NCI-H1930 (cell line): ENCODE measurements at regions not wholly inside any gene's neighbourhood (a gene's known extent, or its start where the extent isn't known, plus 50 kb on each side); places are given as distances from the start of the nearest gene placed in this dataset.

Experiments
- DNase-seq, 2 experiments: peaks; one replicate each; lab custom pipeline; 2025; lab: John Stamatoyannopoulos, UW

DNA sequence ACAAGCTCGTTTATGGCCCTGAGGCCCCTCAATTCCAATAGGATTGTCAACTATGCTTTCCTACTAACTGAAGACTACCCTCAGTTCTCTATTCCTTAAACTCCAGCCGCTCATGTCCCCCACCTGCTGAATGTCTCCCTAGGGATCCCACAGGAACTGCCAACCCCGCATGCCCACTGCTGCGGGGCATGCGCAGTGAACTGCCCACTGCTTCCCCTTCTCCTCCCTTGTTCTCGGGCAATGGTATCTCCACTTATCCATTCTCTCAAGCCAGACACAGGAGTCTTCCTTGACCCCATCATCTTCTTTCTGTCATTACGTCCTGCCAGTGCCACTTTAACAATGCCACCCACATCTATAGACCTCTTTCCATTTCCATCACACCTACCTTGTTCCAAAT, 90.0 kb downstream of the FGF18 start:
- no peak for DNase-seq

DNA sequence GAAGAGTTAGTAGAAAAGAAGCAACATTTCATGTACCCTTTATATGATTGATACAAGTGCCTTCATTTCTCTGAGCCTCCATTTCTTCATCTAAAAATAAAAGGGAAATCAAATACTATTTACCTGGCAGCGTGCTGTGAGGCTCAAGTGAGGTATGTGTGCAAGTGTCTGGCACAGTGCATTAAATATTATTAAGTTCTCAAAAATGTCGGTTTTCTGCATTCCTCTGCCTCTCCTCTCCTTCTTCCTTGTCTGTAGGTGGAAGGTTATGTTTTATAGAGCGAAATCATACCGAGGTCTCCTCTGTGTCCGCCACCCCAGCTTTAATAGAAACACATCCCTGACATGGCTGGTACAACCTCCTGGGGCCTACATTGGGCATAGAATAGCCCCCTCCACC, 93.0 kb downstream of the FGF18 start:
- no peak for DNase-seq

DNA sequence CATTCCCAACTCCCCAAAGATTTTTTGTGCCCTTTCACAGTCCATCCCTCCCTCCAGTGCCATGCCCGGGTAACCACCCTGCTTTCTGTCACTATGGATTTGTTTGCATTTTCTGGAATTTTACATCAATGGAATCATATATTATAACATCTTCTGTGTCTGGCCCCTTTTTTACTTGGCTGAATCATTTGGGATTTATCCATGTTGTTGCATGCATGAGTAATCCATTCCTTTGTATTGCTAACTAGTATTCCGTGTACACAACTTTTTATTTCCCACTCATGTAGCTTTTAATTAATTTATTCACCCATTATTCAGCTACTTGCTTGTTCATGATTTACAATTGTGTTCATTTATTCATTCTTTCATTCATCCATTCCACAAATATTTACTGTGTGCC, 94.1 kb downstream of the FGF18 start:
- DNase-seq = no peak

DNA sequence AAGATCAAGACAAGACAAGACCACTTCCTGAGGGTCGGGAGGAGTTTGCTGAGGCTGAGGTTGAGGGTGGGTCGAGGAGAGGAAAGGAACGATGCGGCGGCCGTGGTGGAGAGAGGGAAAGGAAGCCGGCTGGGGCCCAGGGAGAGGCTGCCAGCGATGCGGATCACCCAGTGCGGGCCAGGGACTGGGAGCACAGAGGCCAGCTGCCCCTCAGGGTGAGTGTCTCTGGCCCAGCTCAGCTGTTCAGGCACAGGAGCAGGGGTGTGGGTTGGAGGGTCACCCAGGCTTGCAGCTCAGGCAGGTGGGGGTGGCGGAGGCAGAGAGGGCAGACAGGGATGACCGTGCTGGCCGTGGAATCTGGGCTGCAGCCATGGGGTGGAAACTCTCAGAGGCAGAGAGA, 99.5 kb downstream of the FGF18 start:
- no peak for DNase-seq

DNA sequence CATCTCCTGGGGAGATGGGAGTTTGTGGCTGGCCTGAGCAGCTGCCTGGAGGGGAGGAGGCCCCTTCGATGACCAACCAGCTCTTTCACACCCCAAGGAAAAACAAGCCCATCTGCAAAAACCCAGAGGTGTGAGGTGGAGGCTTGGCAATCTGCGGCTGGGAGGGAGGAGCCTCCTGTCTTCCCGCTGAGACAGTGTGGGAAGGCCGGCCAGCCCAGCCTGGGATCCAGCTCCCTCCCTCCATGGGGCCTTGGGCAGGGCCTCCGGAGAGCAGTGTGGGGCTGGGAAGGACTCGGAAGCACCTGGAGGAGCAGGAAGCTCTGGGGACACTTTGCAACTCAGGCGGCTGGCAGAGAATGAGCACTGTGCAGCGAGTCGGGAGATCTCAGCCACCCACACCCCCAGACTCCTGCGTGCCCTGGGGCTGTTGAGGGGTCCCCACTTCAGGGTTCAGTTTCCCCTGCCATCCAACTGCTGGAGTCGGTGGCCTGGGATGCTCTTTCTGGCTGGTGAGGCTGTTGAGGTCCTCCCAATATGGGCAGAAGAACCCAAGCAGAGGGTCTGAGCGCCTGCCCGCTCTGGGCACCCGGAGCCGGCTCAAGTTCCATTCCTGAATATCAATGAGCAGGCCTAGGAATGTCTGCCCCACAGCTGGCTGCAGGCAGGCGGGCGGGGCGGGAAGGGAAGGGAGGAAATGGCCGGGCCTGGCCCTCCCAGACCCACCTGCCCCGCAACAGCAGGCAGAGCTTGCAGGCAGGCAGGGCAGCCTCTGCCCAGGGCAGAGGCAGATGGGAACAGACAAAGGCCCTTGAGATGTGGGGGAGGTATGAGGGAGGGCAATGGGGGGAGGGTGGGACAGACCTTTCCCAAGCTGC, 101.1 kb downstream of the FGF18 start:
- no peak for DNase-seq

- no peak for DNase-seq
Measured at GRCh38 chr5:171521219-171521633, 101.8 kb downstream of the FGF18 start.

GRCh38 chr5:171521679-171522078, 102.2 kb downstream of the FGF18 start:
- DNase-seq = no peak

- no peak for DNase-seq
Measured at GRCh38 chr5:171523781-171524180, 104.3 kb downstream of the FGF18 start.

DNA sequence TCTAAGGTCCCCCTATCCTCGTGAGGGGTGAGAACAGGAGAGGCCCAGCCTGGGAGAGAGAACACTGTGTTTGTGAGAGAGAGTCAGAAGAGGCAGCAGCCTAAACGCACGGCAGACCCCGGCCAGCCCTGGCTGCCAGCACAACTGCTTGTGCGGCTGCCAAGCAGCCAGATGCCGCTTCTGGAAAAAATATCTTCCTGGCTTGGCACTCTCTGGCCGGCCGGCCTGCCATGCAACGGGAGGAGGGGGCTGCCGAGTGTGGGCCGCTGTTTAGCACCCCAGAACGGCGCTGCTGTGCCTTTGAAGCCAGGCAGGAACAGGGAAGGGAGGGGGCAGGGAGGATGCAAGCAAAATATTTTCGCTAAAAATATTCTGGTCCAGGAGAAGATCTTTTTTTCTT, 105.0 kb downstream of the FGF18 start:
- DNase-seq = no peak

DNA sequence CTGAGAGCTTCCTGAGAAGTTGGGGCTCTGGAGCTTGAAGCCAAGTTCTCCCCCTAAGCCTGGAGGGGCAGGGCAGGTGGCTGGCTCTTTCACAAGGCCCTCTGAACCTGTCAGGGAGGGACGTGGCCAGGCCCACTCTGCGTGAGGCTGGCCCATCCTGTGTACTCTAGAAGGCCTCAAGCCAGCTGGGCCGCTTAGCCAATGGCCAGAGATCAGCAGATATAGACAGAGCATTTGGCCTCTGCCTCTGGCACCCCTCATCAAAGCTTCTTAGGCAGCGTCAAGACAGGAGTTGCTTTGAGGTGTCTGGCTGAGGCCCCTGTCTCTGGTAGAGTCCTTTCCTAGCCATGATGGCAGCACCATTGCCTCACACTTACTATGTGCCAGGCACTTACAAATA, 105.6 kb downstream of the FGF18 start:
- DNase-seq = no peak

- no peak for DNase-seq
Measured at GRCh38 chr5:171528036-171528435, 108.6 kb downstream of the FGF18 start.

DNA sequence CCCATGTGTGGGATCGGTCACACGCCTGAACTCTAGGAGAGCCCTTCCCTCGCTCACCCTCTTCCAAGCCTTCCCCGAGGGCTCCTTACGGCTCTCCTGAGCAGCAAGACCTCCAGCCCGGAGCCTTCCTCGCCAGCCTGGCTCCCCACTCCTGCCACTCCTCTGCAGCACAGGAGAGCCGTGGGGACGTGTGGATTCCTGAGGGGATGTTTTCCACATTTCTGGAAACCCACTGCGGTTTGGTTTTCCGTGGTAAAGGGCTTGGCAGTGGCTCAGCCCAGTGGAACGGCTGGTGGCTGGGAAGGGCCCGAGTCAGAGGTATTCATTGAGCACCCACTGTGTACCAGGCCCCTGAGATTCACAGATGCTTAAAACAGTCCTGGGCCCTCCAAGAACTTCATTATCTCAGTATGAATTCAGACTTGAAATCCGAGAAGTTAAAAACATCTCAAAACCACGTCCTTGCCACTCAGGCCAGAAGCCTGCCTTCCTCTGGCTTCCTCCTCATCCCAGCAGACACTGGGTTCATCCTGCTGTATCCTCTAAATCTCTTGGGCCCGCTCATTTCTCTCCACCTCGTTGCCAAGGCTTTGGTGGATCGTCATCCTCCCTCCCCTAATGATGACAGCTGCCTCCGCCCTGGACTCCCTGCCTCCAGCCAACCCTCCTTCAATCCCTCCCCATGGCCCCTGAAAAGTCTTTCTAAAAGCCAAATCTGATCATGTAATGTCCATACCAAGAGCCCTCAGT, 109.6 kb downstream of the FGF18 start:
- no peak for DNase-seq

DNA sequence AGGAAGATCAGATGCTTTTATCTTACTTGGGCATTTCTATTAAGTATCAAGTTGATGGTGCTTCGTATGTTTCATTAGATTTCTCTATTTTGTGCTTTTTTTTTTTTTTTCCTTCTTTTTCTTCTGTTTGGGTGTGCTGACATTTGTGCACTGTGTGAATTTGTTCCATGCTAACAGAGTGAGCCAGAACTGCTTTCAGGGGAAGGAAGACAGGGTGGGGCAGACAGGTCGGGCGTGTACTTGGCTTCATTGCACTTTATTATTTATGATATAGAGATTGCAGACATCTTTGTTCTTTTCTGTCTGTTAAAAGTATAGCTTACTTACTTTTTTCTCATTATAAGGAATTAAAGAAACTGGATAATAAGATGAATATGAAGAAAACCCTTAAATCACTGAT, 112.2 kb downstream of the FGF18 start:
- no peak for DNase-seq

DNA sequence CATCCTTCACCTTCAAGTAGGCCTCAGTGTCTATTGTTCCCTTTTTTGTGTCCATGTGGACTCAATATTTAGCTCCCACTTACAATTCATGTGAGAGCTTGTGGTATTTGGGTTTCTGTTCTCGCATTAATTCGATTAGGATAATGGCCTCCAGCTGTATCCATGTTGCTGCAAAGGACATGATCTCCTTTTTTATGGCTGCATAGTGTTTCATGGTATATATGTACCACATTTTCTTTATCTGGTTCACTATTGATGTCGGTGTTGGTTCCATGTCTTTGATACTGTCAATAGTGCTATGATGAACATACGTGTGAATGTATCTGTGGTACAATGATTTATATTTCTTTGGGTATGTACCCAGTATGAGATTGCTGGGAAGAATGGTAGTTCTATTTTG, 113.7 kb downstream of the FGF18 start:
- DNase-seq = no peak

- DNase-seq = no peak
Measured at GRCh38 chr5:171534043-171534895, 114.8 kb downstream of the FGF18 start.

DNA sequence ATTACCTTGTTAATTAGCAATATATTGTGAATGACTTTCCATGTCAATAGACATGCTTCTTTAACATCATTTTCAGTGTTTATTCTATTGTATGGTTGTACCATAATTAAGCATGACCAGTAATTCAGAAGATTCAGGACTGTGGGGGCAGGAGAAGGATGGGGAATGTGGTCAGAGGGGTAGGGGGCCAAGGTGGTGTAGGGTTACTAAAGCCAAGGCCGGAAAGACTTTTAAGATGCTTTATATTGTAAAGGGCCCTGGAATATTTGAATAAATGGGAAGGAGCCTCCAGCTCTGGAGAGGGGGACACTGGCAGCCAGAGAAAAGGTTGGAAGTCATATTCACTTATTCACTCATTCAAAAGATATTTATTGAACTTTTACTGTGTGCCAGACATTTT, 115.7 kb downstream of the FGF18 start:
- DNase-seq = no peak

DNA sequence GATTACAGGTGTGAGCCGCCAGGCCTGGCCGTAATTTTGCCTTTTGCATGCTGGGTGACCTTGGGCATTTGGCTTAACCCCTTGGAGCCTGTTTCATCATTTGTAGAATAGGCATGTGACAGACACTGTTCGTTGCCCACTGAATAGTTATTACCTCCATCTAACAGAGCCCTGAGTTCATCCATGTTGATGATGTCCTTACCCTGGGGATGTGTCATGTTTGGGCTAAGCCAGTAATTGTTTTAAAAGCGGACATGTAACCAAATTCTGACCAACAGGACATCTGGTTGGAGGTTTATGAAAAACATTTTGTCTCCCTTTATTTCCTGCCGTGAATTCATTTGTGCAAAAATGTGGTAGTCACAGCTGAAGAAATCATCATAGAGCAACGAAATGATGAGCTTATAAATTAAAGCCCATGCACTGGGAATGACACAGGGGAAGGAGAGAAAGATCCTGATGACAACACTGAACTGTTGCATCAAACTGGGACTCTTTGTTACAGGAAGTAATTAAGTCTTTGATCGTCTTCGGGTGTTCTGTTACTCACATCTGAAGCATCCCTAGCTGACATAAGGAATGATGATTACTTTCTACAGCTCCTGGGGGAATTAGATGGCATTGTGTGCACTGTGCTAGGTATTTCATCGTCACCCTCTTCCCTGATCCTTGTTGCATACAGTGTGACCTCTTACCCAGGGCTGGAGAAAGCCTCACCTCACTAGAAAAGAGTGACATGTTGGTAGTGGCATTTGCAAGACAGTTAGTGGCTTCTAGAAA, 117.8 kb downstream of the FGF18 start:
- no peak for DNase-seq

- no peak for DNase-seq
Measured at GRCh38 chr5:171537923-171538537, 118.6 kb downstream of the FGF18 start.

- no peak for DNase-seq
Measured at GRCh38 chr5:171538681-171539080, 119.2 kb downstream of the FGF18 start.

GRCh38 chr5:171540865-171541264, 121.4 kb downstream of the FGF18 start:
- no peak for DNase-seq

GRCh38 chr5:171541341-171541776, 121.9 kb downstream of the FGF18 start:
- no peak for DNase-seq
